C4-2B (cell line): ENCODE measurements at regions not wholly inside any gene's neighbourhood (a gene's known extent, or its start where the extent isn't known, plus 50 kb on each side); places are given as distances from the start of the nearest gene placed in this dataset.

Experiments used
- CTCF ChIP-seq: fragments of 450-650 bp; conservative IDR thresholded peaks from 2 replicates; pipeline ENCODE4 v1.5.1; 2017; ENCODE audit warnings: mild to moderate bottlenecking
- ZFX ChIP-seq: fragments of 450-650 bp; IDR thresholded peaks from 2 replicates; pipeline ENCODE4 v1.6.1; 2017

- TF ChIP-seq CTCF (no peak), ZFX (no peak)
These were observed 453.4 kb upstream of the GRAMD2B start for GRCh38 chr5:125969814-125970171.
